ENCODE measurements at regions not wholly inside any gene's neighbourhood (a gene's known extent, or its start where the extent isn't known, plus 50 kb on each side); places are given as distances from the start of the nearest gene placed in this dataset.

- in situ Hi-C loops (cut with MboI; ENCODE audit: low pct_unique_long_range_greater_than_20kb, low sequenced_read_pairs), result no loop called here
- DNase-seq, result no peak
These were observed 1985.1 kb upstream of the PIK3C3 start for GRCh38 chr18:39969803-39970494.

GRCh38 chr18:39966275-39966674, 1988.8 kb upstream of the PIK3C3 start:
- in situ Hi-C loops (cut with MboI; ENCODE audit: low pct_unique_long_range_greater_than_20kb, low sequenced_read_pairs), result no loop called here
- no peak for DNase-seq

GRCh38 chr18:39962546-39962945, 1992.5 kb upstream of the PIK3C3 start:
- in situ Hi-C loops (cut with MboI; ENCODE audit: low pct_unique_long_range_greater_than_20kb, low sequenced_read_pairs), result no loop called here
- DNase-seq, result no peak

- DNase-seq, result no peak
- in situ Hi-C loops (cut with MboI; ENCODE audit: low pct_unique_long_range_greater_than_20kb, low sequenced_read_pairs), result no loop called here
These were observed 1994.5 kb upstream of the PIK3C3 start for GRCh38 chr18:39960550-39960949.

GRCh38 chr18:39959839-39960238, 1995.2 kb upstream of the PIK3C3 start:
- DNase-seq, result no peak
- in situ Hi-C loops (cut with MboI; ENCODE audit: low pct_unique_long_range_greater_than_20kb, low sequenced_read_pairs), result no loop called here

- in situ Hi-C loops (cut with MboI; ENCODE audit: low pct_unique_long_range_greater_than_20kb, low sequenced_read_pairs), result no loop called here
- no peak for DNase-seq
These were observed 1996.2 kb upstream of the PIK3C3 start for GRCh38 chr18:39958876-39959275.

GRCh38 chr18:39952816-39953215, 2002.2 kb upstream of the PIK3C3 start:
- DNase-seq, result no peak
- in situ Hi-C loops (cut with MboI; ENCODE audit: low pct_unique_long_range_greater_than_20kb, low sequenced_read_pairs), result no loop called here

GRCh38 chr18:39951142-39951720, 2003.8 kb upstream of the PIK3C3 start:
- DNase-seq, result no peak
- in situ Hi-C loops (cut with MboI; ENCODE audit: low pct_unique_long_range_greater_than_20kb, low sequenced_read_pairs), result no loop called here

GRCh38 chr18:39946623-39947061, 2008.4 kb upstream of the PIK3C3 start:
- no peak for DNase-seq
- in situ Hi-C loops (cut with MboI; ENCODE audit: low pct_unique_long_range_greater_than_20kb, low sequenced_read_pairs), result no loop called here

- DNase-seq, result no peak
- in situ Hi-C loops (cut with MboI; ENCODE audit: low pct_unique_long_range_greater_than_20kb, low sequenced_read_pairs), result no loop called here
These were observed 2010.0 kb upstream of the PIK3C3 start for GRCh38 chr18:39945076-39945475.

- in situ Hi-C loops (cut with MboI; ENCODE audit: low pct_unique_long_range_greater_than_20kb, low sequenced_read_pairs), result no loop called here
- no peak for DNase-seq
These were observed 2012.3 kb upstream of the PIK3C3 start for GRCh38 chr18:39942702-39943101.

GRCh38 chr18:39938676-39939608, 2016.1 kb upstream of the PIK3C3 start:
- in situ Hi-C loops (cut with MboI; ENCODE audit: low pct_unique_long_range_greater_than_20kb, low sequenced_read_pairs), result no loop called here
- no peak for DNase-seq

GRCh38 chr18:39935598-39935997, 2019.4 kb upstream of the PIK3C3 start:
- no peak for DNase-seq
- in situ Hi-C loops (cut with MboI; ENCODE audit: low pct_unique_long_range_greater_than_20kb, low sequenced_read_pairs), result no loop called here

- in situ Hi-C loops (cut with MboI; ENCODE audit: low pct_unique_long_range_greater_than_20kb, low sequenced_read_pairs), result no loop called here
- no peak for DNase-seq
These were observed 2036.2 kb upstream of the PIK3C3 start for GRCh38 chr18:39918847-39919246.

- DNase-seq, result no peak
- in situ Hi-C loops (cut with MboI; ENCODE audit: low pct_unique_long_range_greater_than_20kb, low sequenced_read_pairs), result no loop called here
These were observed 2041.2 kb upstream of the PIK3C3 start for GRCh38 chr18:39913672-39914366.

GRCh38 chr18:39911716-39912115, 2043.3 kb upstream of the PIK3C3 start:
- in situ Hi-C loops (cut with MboI; ENCODE audit: low pct_unique_long_range_greater_than_20kb, low sequenced_read_pairs), result no loop called here

GRCh38 chr18:39909706-39910105, 2045.3 kb upstream of the PIK3C3 start:
- DNase-seq, result no peak

More at GRCh38 chr18:39911716-39912115, 2043.3 kb upstream of the PIK3C3 start:
- DNase-seq, result no peak

GRCh38 chr18:39886136-39886535, 2068.9 kb upstream of the PIK3C3 start:
- no peak for DNase-seq
- in situ Hi-C loops (cut with MboI; ENCODE audit: low pct_unique_long_range_greater_than_20kb, low sequenced_read_pairs), result no loop called here

More at GRCh38 chr18:39909706-39910105, 2045.3 kb upstream of the PIK3C3 start:
- in situ Hi-C loops (cut with MboI; ENCODE audit: low pct_unique_long_range_greater_than_20kb, low sequenced_read_pairs), result no loop called here

GRCh38 chr18:39872651-39873050, 2082.4 kb upstream of the PIK3C3 start:
- in situ Hi-C loops (cut with MboI; ENCODE audit: low pct_unique_long_range_greater_than_20kb, low sequenced_read_pairs), result no loop called here

More at GRCh38 chr18:39872651-39873050, 2082.4 kb upstream of the PIK3C3 start:
- no peak for DNase-seq
